Activated T-helper 1 cell treated with anti-CD3 and anti-CD28 coated beads, Interleukin-12 subunit alpha, Interleukin-12 subunit beta, Interleukin-2, Interleukin-4 antibody, amounts not matched to agents 30 ng/mL and 10 ng/mL and 1 ng/mL, durations not matched to agents 14 hours and 24 hours and 36 hours (primary cell): ENCODE measurements at regions not wholly inside any gene's neighbourhood (a gene's known extent, or its start where the extent isn't known, plus 50 kb on each side); places are given as distances from the start of the nearest gene placed in this dataset.
A peak's percentile ranks its signal among the peaks of the same experiment; 100 is the strongest.

Experiments
- DNase-seq: peaks from one replicate; pipeline ENCODE4 v3.0.0; 2021; ENCODE audit warnings: low spot score
- H3K27ac Mint-ChIP-seq: one replicate; pipeline ENCODE4 v1.8.0; 2021; ENCODE audit warnings: mild to moderate bottlenecking, mixed read lengths
- H3K27me3 Mint-ChIP-seq: one replicate; pipeline ENCODE4 v1.8.0; 2022; ENCODE audit warnings: mild to moderate bottlenecking, moderate library complexity, mixed read lengths; ENCODE audit not compliant: insufficient read depth
- H3K36me3 Mint-ChIP-seq: one replicate; pipeline ENCODE4 v1.8.0; 2021; ENCODE audit warnings: low read depth, mixed read lengths
- H3K4me1 Mint-ChIP-seq: one replicate; pipeline ENCODE4 v1.8.0; 2021; ENCODE audit warnings: low read depth, mixed read lengths
- H3K4me3 Mint-ChIP-seq: one replicate; pipeline ENCODE4 v1.8.0; 2021; ENCODE audit warnings: mild to moderate bottlenecking, moderate library complexity, mixed read lengths
- H3K9me3 Mint-ChIP-seq: one replicate; pipeline ENCODE4 v1.8.0; 2021; ENCODE audit warnings: mixed read lengths
- intact Hi-C: fragments of 100-400 bp; cut with micrococcal nuclease; formaldehyde crosslinking; loops from one replicate; pipeline ENCODE4 v1.15.1; 2024

DNA sequence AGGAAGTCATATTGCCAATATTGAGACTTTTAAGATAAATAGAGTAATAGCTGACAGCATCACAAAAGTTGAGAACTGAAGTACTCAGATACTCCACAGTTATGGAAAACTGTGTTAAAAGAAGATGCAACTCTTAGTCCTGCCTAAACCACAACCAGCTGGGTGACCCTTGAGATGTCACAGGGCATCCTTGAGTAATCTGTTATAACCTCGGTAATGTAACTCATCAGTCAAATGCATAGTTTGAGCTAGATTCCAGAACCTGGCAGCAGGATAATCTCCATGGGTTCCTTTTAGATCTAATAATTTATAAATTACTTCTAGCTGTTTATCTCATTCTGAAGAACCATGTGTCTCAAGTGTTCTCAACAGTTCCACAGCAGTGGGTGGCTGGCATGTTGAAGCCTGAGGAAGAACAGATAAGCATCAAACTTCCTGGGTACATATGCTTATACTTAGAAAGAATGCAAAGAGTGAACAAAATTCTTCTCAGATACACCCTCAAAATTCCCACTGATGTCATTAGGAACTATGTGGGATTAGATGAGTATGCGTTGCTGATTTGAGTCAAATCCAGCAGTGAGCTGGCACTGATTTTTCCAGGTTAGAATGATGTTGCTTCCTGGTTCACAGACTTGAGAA is 304.1 kb upstream of the ERBB4 start:
- no peaks in the 10 kb centered on the region for H3K36me3 Mint-ChIP-seq
- intact Hi-C loops: no loop called here
- no peak overlapping the region for H3K27ac Mint-ChIP-seq
- peaks cover 6% of the 10 kb centered on the region for H3K27me3 Mint-ChIP-seq
- peaks cover 3% of the 10 kb centered on the region for H3K9me3 Mint-ChIP-seq
- peaks cover 8% of the 10 kb centered on the region for H3K4me1 Mint-ChIP-seq
- no peak for DNase-seq
- H3K4me3 Mint-ChIP-seq: no peak overlapping the region

DNA sequence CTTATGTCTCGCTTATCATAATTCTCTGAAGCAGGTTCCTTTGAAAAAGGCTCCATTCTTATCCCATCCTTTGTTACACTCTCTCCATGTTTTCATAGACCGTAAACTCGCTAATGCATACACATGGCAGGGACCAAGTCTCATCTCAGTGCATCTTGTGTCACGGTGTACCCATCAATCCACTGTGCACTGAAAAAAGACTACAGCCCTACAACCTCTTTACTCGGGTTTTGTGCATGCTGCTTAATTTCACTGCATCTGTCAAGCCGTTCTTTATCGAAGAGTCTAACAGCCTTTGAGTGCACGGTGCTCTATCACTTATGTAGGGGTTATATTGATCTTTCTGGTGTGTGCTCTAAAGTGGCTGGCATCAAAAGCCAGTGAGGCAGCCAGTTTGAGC is 302.9 kb upstream of the ERBB4 start:
- Mint-ChIP-seq H3K9me3 (peaks cover 3% of the 10 kb centered on the region), H3K27ac (no peak overlapping the region), H3K4me3 (no peak overlapping the region), H3K36me3 (no peaks in the 10 kb centered on the region), H3K4me1 (peaks cover 8% of the 10 kb centered on the region), H3K27me3 (peaks cover 6% of the 10 kb centered on the region)
- no peak for DNase-seq
- intact Hi-C loops: no loop called here

DNA sequence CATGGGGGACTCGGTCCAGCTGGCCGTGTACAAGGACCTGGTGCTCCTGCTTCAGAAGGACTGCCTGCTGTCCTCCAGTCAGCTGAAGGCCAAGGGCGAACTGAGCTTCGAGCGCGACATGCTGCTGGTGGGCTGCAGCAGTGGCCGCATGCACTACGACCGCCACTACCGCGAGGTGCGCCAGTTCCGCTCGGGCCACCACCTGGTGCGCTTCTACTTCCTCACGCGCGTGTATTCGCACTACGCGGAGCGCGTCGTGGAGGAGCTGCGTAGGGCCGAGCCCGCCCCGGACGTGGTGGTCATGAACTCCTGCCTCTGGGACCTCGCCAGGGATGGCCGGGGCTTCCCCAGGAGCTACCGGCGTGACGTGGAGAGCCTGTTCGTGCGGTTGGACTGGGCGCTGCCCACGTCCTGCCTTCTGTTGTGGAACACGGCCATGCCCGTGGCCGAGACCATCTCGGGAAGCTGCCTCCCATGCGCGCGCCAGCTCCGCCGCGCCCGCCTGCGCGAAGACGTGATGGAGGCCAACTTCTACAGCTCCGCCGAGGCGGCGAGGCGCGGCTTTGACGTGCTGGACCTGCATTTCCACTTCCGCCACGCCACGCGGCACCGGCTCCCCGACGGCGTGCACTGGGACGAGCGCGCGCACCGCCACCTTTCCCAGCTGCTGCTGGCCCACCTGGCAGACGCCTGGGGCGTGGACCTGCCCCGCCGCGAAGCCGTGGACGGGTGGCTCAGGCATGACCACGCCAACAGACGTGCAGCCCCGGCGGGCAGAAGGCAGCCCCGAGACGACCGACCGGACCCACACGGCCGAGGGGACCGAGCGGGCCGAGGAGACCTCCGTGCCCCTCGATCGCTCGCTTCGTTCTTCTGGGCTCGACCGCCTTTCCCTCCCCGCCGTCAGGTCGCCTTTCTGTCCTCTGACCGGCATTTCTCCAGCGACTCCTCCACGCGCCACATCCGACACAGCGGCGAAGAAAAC is 293.9 kb upstream of the ERBB4 start:
- intact Hi-C loops: no loop called here
- H3K36me3 Mint-ChIP-seq: no peaks in the 10 kb centered on the region
- peaks cover 2% of the 10 kb centered on the region for H3K27me3 Mint-ChIP-seq
- no peak overlapping the region for H3K27ac Mint-ChIP-seq
- H3K4me1 Mint-ChIP-seq: no peaks in the 10 kb centered on the region
- H3K9me3 Mint-ChIP-seq: peaks cover 5% of the 10 kb centered on the region
- H3K4me3 Mint-ChIP-seq: no peak overlapping the region
- no peak for DNase-seq

DNA sequence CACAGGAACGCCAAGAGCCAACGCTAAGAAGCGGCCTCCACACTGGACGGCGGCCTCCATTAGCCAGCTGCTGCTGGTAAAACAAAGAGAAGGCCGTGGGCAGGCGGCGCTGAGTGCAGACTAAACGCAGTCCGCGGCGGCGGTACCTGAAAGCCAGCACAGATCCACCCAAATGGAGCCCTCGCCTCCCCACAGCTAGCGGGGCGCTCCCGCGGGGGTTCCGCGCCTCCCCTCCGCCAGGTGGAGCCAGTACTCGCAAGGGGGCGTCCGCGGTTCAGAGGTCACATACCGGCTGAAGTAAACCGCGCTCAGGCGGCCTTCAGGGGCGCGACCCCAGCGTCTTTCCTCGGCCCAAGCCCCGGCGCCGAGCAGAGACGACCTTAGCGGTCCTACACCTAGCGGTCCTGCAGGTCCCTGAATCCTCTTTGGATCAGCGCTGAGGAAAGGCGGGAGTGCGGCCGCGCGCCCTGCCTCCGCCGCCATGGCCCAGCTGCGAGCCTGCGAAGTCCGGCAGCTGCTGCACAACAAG is 293.1 kb upstream of the ERBB4 start:
- Mint-ChIP-seq H3K4me1 (no peaks in the 10 kb centered on the region), H3K4me3 (no peak overlapping the region), H3K27ac (no peak overlapping the region), H3K9me3 (peaks cover 5% of the 10 kb centered on the region), H3K36me3 (no peaks in the 10 kb centered on the region), H3K27me3 (peaks cover 2% of the 10 kb centered on the region)
- intact Hi-C loops: no loop called here
- DNase-seq: no peak

DNA sequence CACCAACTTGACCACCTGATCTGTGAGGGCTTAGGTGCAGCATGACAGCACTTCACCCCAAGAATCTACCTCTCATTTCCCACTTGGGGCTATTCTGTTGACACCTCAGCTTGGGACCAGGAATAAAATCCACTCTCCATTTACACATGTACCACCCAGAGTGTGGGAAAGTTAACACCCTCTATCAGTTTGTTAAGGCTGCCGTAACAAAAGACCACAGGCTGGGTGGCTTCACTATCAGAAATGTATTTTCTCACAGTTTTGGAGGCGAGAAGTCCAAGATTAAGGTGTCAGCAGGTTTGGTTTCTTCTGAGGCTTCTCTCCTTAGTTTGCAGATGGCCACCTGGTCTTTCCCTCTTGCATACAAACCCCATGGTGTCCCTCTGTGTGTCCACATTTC is 277.7 kb upstream of the ERBB4 start:
- H3K36me3 Mint-ChIP-seq: no peaks in the 10 kb centered on the region
- intact Hi-C loops: no loop called here
- no peak for DNase-seq

DNA sequence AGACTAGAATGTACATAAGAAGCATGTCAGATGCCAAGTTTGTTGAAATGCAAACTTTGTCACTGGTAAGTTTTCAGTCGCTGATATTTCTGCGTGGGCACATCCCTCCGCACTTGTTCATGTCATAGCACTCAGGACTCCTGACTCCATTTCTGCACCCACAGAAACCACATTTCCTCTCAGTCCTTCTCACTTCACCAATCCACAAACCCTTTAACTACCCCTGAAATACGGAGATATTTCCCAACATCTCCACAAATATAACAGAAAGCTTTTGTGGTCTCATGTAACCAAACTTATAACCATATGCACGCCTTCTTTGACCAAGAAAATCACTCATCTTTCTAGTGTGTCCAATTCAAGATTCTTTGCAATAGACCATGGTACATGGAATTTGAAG is 276.9 kb upstream of the ERBB4 start:
- Mint-ChIP-seq H3K4me3 (no peak overlapping the region), H3K4me1 (peaks cover 6% of the 10 kb centered on the region), H3K27me3 (peaks cover 4% of the 10 kb centered on the region), H3K27ac (peak overlapping the region; percentile 38), H3K36me3 (no peaks in the 10 kb centered on the region), H3K9me3 (no peaks in the 10 kb centered on the region)
- no peak for DNase-seq
- intact Hi-C loops: loop anchor here (2.0 kb wide), 1 partner anchor 199 kb away; no protein-coding TSS in a partner anchor

More for the DNA sequence above, 277.7 kb upstream of the ERBB4 start:
- Mint-ChIP-seq H3K27me3 (peaks cover 4% of the 10 kb centered on the region), H3K27ac (no peak overlapping the region), H3K9me3 (no peaks in the 10 kb centered on the region), H3K4me1 (peaks cover 6% of the 10 kb centered on the region), H3K4me3 (no peak overlapping the region)

DNA sequence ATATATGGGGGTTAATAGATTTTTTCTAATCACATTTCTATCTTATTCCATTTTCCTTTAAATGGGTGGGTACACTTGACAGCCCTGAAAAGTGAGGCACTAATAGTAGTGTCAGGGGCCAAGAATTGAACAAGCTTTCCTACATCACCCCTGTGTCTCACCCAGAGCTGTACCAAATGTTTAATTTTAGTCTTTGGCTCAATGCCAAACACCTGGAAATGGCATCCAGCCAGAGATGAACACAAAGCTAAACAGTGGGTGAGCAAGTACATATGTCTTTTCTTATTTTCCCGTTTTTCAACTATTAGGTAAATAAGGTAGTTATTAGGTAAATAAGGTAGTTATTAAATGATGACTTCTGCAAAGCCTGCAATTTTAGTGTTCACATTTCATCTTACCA is 276.3 kb upstream of the ERBB4 start:
- Mint-ChIP-seq H3K9me3 (no peaks in the 10 kb centered on the region), H3K36me3 (no peaks in the 10 kb centered on the region), H3K4me1 (peaks cover 6% of the 10 kb centered on the region), H3K4me3 (no peak overlapping the region), H3K27ac (no peak overlapping the region), H3K27me3 (peaks cover 4% of the 10 kb centered on the region)
- DNase-seq: no peak
- intact Hi-C loops: loop anchor here (2.0 kb wide), 1 partner anchor 200 kb away; no protein-coding TSS in a partner anchor

DNA sequence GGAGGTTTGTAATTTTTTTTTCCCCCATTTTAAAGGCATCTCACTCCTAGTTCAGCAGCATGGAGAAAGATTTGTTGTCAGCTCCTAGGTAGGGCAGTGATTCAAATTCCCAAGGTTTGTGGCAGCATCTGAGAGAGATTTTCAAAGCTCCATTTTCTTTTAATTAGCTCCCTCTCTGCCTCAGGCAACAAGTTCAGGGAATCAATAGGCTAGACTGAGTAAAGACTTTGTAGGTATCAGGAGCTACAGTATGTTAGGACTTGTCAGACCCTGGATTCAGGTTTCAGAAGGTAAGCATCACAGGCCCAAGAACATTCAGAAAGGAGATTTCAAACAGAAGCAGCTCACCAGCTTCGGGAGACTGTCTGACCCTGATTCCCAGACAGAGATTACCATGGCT is 273.3 kb upstream of the ERBB4 start:
- Mint-ChIP-seq H3K36me3 (no peaks in the 10 kb centered on the region), H3K9me3 (no peaks in the 10 kb centered on the region), H3K27me3 (peaks cover 4% of the 10 kb centered on the region), H3K4me3 (no peak overlapping the region), H3K4me1 (peaks cover 6% of the 10 kb centered on the region), H3K27ac (no peak overlapping the region)
- DNase-seq: no peak
- intact Hi-C loops: no loop called here

DNA sequence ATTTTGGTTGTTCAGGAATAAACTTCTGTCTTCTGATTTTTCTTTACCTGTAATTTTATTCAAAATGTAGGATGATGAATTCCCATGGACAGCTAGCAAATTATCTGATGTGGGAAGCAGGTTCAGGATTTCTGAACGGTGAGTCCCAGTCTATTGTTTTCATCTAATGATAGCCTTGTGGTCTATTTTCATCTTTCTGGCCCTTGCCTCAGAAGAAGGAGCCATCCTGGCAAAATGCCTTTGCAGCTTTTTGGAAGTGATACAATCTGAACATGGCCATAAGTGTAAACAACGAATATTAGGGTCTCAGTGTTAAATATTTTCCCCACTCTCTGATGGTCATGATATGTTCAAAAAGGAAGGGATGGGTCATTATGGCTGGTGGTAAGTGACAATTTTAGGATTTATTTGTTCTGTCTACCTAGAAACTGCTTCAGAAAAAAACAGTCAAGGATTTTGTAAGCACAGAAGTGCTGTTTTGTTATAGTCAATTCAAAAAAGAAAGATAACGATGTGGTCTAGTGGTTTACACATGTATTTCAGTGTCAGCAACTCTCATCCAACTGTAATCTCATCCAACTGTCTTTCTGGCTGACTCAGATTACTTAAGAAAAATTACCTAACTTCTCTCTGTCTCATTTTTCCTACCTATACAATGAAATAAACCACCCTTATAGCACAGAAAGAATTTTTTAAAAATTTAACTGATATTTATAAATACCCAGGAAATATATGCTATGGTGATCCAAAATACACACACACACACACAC is 272.6 kb upstream of the ERBB4 start:
- Mint-ChIP-seq H3K9me3 (no peaks in the 10 kb centered on the region), H3K27me3 (peaks cover 4% of the 10 kb centered on the region), H3K4me1 (peaks cover 6% of the 10 kb centered on the region), H3K36me3 (no peaks in the 10 kb centered on the region), H3K4me3 (no peak overlapping the region), H3K27ac (no peak overlapping the region)
- intact Hi-C loops: no loop called here
- DNase-seq: no peak

DNA sequence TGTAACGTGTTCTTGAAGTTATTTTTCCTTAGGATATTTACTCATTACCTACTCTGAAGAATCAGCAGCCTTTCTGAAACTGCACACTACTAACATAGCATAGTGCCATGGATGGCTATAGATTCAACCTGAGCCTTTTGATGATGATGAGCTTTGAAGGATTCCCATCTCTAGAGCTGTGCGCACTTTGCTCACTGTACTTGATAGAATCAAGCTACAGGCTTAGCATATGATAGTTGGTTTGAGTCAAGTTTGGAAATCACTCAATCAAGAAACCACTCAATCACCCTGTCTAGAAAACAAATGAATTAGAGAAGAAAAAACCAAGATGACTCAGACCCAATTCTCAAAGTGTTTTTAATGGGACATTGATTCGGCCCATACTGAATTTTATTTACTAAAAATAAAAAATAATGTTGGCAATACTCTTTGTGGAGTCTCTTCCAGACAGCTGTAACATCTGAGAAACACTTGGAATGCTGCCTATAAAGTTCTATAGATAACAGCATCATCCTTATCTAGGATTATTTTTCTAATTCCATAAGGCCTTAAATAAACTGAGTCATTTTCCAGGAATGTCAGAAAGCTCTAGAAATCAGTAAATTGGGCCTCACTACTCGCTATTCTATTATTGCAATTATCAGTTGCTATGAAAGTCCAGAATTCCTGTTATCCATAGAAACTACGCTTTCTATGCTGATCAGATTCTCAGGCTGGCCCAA is 259.0 kb upstream of the ERBB4 start:
- no peak for DNase-seq
- H3K9me3 Mint-ChIP-seq: no peaks in the 10 kb centered on the region
- H3K27ac Mint-ChIP-seq: no peak overlapping the region
- H3K4me3 Mint-ChIP-seq: no peak overlapping the region
- H3K36me3 Mint-ChIP-seq: no peaks in the 10 kb centered on the region
- no peaks in the 10 kb centered on the region for H3K27me3 Mint-ChIP-seq
- no peaks in the 10 kb centered on the region for H3K4me1 Mint-ChIP-seq
- intact Hi-C loops: no loop called here

DNA sequence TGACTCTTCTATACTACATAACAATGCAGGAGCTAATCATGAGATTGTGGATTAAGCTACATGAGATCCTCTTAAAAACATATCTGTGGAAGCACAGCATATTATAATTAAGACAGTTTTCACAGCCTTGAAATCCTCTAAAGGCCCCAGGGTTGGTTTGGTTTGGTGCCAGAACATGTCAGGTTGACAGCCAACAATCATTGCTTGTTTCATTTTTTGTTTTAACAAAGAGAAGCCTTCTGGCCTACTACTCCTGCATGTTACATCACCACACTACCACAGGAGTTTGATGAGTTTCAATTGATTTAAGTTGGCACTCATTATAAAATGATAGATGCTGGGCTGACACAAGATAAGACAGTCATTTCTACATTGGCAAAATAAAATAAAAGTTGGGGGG is 255.9 kb upstream of the ERBB4 start:
- no peak overlapping the region for H3K27ac Mint-ChIP-seq
- H3K4me1 Mint-ChIP-seq: no peaks in the 10 kb centered on the region
- H3K9me3 Mint-ChIP-seq: no peaks in the 10 kb centered on the region
- no peaks in the 10 kb centered on the region for H3K36me3 Mint-ChIP-seq
- no peaks in the 10 kb centered on the region for H3K27me3 Mint-ChIP-seq
- no peak overlapping the region for H3K4me3 Mint-ChIP-seq
- DNase-seq: no peak
- intact Hi-C loops: no loop called here

DNA sequence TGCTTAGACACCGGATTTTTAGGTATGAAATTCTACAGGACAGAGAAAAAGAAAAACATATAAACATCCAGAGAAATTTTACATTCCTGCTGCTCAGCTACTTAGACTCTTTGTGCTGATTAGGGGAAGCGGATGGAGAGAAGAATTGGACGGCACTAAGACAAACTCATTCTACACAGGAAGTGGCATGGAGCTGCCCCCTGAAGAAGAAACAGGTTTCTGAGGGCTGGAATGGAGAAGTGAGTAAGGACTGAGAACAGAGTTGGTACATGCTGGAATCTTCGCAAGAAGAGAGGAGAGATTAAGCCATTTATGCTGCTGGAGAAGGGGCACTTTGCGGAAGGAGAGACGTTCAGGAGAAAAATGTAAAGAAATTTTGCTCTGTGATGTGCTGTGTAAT is 253.0 kb upstream of the ERBB4 start:
- no peak overlapping the region for H3K4me3 Mint-ChIP-seq

More for the DNA sequence above, 253.0 kb upstream of the ERBB4 start:
- no peak for DNase-seq
- Mint-ChIP-seq H3K36me3 (no peaks in the 10 kb centered on the region), H3K9me3 (no peaks in the 10 kb centered on the region), H3K27ac (no peak overlapping the region), H3K27me3 (no peaks in the 10 kb centered on the region), H3K4me1 (no peaks in the 10 kb centered on the region)
- intact Hi-C loops: no loop called here
